ENCODE measurements at regions not wholly inside any gene's neighbourhood (a gene's known extent, or its start where the extent isn't known, plus 50 kb on each side); places are given as distances from the start of the nearest gene placed in this dataset.

GRCh38 chr22:27135031-27135981, 477.9 kb downstream of the MIAT start:
- Histone ChIP-seq H3K9me3 (ENCODE audit: control insufficient read depth, low read length) (peaks cover 10% of the 10 kb centered on the region), H3K36me3 (ENCODE audit: control insufficient read depth, insufficient read depth, low read length) (no peaks in the 10 kb centered on the region), H3K4me3 (ENCODE audit: extremely low read depth, insufficient read depth, low read length, poor library complexity, severe bottlenecking) (no peak overlapping the region), H3K27ac (ENCODE audit: low read depth, low read length, severe bottlenecking) (peak overlapping the region; percentile 30), H3K4me1 (ENCODE audit: control insufficient read depth, insufficient read depth, low read length, poor library complexity, severe bottlenecking) (peaks cover 26% of the 10 kb centered on the region)
- WGBS, 2 experiments (ENCODE audit: insufficient coverage in 2 of 2) = 75 to 89% methylated on average over 4 to 7 of the region's 7 CpGs

GRCh38 chr22:27136596-27136995, 479.2 kb downstream of the MIAT start:
- H3K4me1 ChIP-seq (ENCODE audit: control insufficient read depth, insufficient read depth, low read length, poor library complexity, severe bottlenecking) = peaks cover 25% of the 10 kb centered on the region
- 100% methylated on average over 1 of the region's 2 CpGs for WGBS, 2 experiments (ENCODE audit: insufficient coverage in 2 of 2)

GRCh38 chr22:27137871-27138337, 480.5 kb downstream of the MIAT start:
- 85 to 90% methylated on average over 8 to 11 of the region's 13 CpGs for WGBS, 2 experiments (ENCODE audit: insufficient coverage in 2 of 2)
- no peak overlapping the region for H3K27ac ChIP-seq (ENCODE audit: low read depth, low read length, severe bottlenecking)

More at GRCh38 chr22:27136596-27136995, 479.2 kb downstream of the MIAT start:
- Histone ChIP-seq H3K36me3 (ENCODE audit: control insufficient read depth, insufficient read depth, low read length) (no peaks in the 10 kb centered on the region), H3K27ac (ENCODE audit: low read depth, low read length, severe bottlenecking) (no peak overlapping the region), H3K9me3 (ENCODE audit: control insufficient read depth, low read length) (peaks cover 10% of the 10 kb centered on the region), H3K4me3 (ENCODE audit: extremely low read depth, insufficient read depth, low read length, poor library complexity, severe bottlenecking) (no peak overlapping the region)

GRCh38 chr22:27138471-27138870, 481.1 kb downstream of the MIAT start:
- Histone ChIP-seq H3K9me3 (ENCODE audit: control insufficient read depth, low read length) (peaks cover 10% of the 10 kb centered on the region), H3K36me3 (ENCODE audit: control insufficient read depth, insufficient read depth, low read length) (no peaks in the 10 kb centered on the region), H3K27ac (ENCODE audit: low read depth, low read length, severe bottlenecking) (no peak overlapping the region), H3K4me3 (ENCODE audit: extremely low read depth, insufficient read depth, low read length, poor library complexity, severe bottlenecking) (no peak overlapping the region), H3K4me1 (ENCODE audit: control insufficient read depth, insufficient read depth, low read length, poor library complexity, severe bottlenecking) (peaks cover 21% of the 10 kb centered on the region)
- WGBS, 2 experiments (ENCODE audit: insufficient coverage in 2 of 2) = 87 to 93% methylated on average over 5 to 6 of the region's 7 CpGs

More at GRCh38 chr22:27137871-27138337, 480.5 kb downstream of the MIAT start:
- H3K36me3 ChIP-seq (ENCODE audit: control insufficient read depth, insufficient read depth, low read length) = no peaks in the 10 kb centered on the region
- H3K4me3 ChIP-seq (ENCODE audit: extremely low read depth, insufficient read depth, low read length, poor library complexity, severe bottlenecking) = no peak overlapping the region
- H3K4me1 ChIP-seq (ENCODE audit: control insufficient read depth, insufficient read depth, low read length, poor library complexity, severe bottlenecking) = peaks cover 24% of the 10 kb centered on the region
- H3K9me3 ChIP-seq (ENCODE audit: control insufficient read depth, low read length) = peaks cover 10% of the 10 kb centered on the region

GRCh38 chr22:27139935-27140511, 482.6 kb downstream of the MIAT start:
- H3K27ac ChIP-seq (ENCODE audit: low read depth, low read length, severe bottlenecking) = peak overlapping the region; percentile 32
- H3K4me1 ChIP-seq (ENCODE audit: control insufficient read depth, insufficient read depth, low read length, poor library complexity, severe bottlenecking) = peaks cover 10% of the 10 kb centered on the region
- WGBS, 2 experiments (ENCODE audit: insufficient coverage in 2 of 2) = 82 to 88% methylated on average over 10 to 11 of the region's 11 CpGs
- no peaks in the 10 kb centered on the region for H3K36me3 ChIP-seq (ENCODE audit: control insufficient read depth, insufficient read depth, low read length)
- peaks cover 10% of the 10 kb centered on the region for H3K9me3 ChIP-seq (ENCODE audit: control insufficient read depth, low read length)
- no peak overlapping the region for H3K4me3 ChIP-seq (ENCODE audit: extremely low read depth, insufficient read depth, low read length, poor library complexity, severe bottlenecking)

GRCh38 chr22:27142286-27142685, 484.9 kb downstream of the MIAT start:
- WGBS, 2 experiments (ENCODE audit: insufficient coverage in 2 of 2) = no CpG with 5 or more reads among the region's 2 CpGs
- H3K36me3 ChIP-seq (ENCODE audit: control insufficient read depth, insufficient read depth, low read length) = no peaks in the 10 kb centered on the region
- H3K9me3 ChIP-seq (ENCODE audit: control insufficient read depth, low read length) = no peaks in the 10 kb centered on the region
- no peak overlapping the region for H3K4me3 ChIP-seq (ENCODE audit: extremely low read depth, insufficient read depth, low read length, poor library complexity, severe bottlenecking)
- peaks cover 3% of the 10 kb centered on the region for H3K4me1 ChIP-seq (ENCODE audit: control insufficient read depth, insufficient read depth, low read length, poor library complexity, severe bottlenecking)
- H3K27ac ChIP-seq (ENCODE audit: low read depth, low read length, severe bottlenecking) = no peak overlapping the region

GRCh38 chr22:27144321-27144720, 486.9 kb downstream of the MIAT start:
- Histone ChIP-seq H3K4me1 (ENCODE audit: control insufficient read depth, insufficient read depth, low read length, poor library complexity, severe bottlenecking) (peaks cover 3% of the 10 kb centered on the region), H3K36me3 (ENCODE audit: control insufficient read depth, insufficient read depth, low read length) (no peaks in the 10 kb centered on the region), H3K9me3 (ENCODE audit: control insufficient read depth, low read length) (peaks cover 7% of the 10 kb centered on the region), H3K4me3 (ENCODE audit: extremely low read depth, insufficient read depth, low read length, poor library complexity, severe bottlenecking) (no peak overlapping the region), H3K27ac (ENCODE audit: low read depth, low read length, severe bottlenecking) (no peak overlapping the region)
- 49 to 63% methylated on average over 2 of the region's 2 CpGs for WGBS, 2 experiments (ENCODE audit: insufficient coverage in 2 of 2)

GRCh38 chr22:27146866-27147633, 489.7 kb downstream of the MIAT start:
- Histone ChIP-seq H3K4me1 (ENCODE audit: control insufficient read depth, insufficient read depth, low read length, poor library complexity, severe bottlenecking) (peaks cover 10% of the 10 kb centered on the region), H3K36me3 (ENCODE audit: control insufficient read depth, insufficient read depth, low read length) (no peaks in the 10 kb centered on the region), H3K9me3 (ENCODE audit: control insufficient read depth, low read length) (peaks cover 7% of the 10 kb centered on the region), H3K27ac (ENCODE audit: low read depth, low read length, severe bottlenecking) (no peak overlapping the region), H3K4me3 (ENCODE audit: extremely low read depth, insufficient read depth, low read length, poor library complexity, severe bottlenecking) (no peak overlapping the region)
- 95 to 100% methylated on average over 2 of the region's 4 CpGs for WGBS, 2 experiments (ENCODE audit: insufficient coverage in 2 of 2)

- H3K4me3 ChIP-seq (ENCODE audit: extremely low read depth, insufficient read depth, low read length, poor library complexity, severe bottlenecking) = no peak overlapping the region
- WGBS, 2 experiments (ENCODE audit: insufficient coverage in 2 of 2) = 80% methylated on average over 1 of the region's 2 CpGs; no CpG with 5 or more reads in 1 of the 2 experiments
- H3K9me3 ChIP-seq (ENCODE audit: control insufficient read depth, low read length) = peaks cover 7% of the 10 kb centered on the region
- H3K27ac ChIP-seq (ENCODE audit: low read depth, low read length, severe bottlenecking) = no peak overlapping the region
- H3K4me1 ChIP-seq (ENCODE audit: control insufficient read depth, insufficient read depth, low read length, poor library complexity, severe bottlenecking) = peaks cover 10% of the 10 kb centered on the region
- H3K36me3 ChIP-seq (ENCODE audit: control insufficient read depth, insufficient read depth, low read length) = no peaks in the 10 kb centered on the region
Observed at GRCh38 chr22:27148055-27148454, 490.7 kb downstream of the MIAT start.

- H3K4me3 ChIP-seq (ENCODE audit: extremely low read depth, insufficient read depth, low read length, poor library complexity, severe bottlenecking) = no peak overlapping the region
- WGBS, 2 experiments (ENCODE audit: insufficient coverage in 2 of 2) = 95% methylated on average over 4 to 5 of the region's 8 CpGs
- H3K36me3 ChIP-seq (ENCODE audit: control insufficient read depth, insufficient read depth, low read length) = no peaks in the 10 kb centered on the region
Observed at GRCh38 chr22:27148886-27149470, 491.6 kb downstream of the MIAT start.

More at GRCh38 chr22:27148886-27149470, 491.6 kb downstream of the MIAT start:
- no peak overlapping the region for H3K27ac ChIP-seq (ENCODE audit: low read depth, low read length, severe bottlenecking)
- H3K9me3 ChIP-seq (ENCODE audit: control insufficient read depth, low read length) = peaks cover 7% of the 10 kb centered on the region
- H3K4me1 ChIP-seq (ENCODE audit: control insufficient read depth, insufficient read depth, low read length, poor library complexity, severe bottlenecking) = peaks cover 10% of the 10 kb centered on the region
